ENCODE measurements at regions not wholly inside any gene's neighbourhood (a gene's known extent, or its start where the extent isn't known, plus 50 kb on each side); places are given as distances from the start of the nearest gene placed in this dataset.

DNA sequence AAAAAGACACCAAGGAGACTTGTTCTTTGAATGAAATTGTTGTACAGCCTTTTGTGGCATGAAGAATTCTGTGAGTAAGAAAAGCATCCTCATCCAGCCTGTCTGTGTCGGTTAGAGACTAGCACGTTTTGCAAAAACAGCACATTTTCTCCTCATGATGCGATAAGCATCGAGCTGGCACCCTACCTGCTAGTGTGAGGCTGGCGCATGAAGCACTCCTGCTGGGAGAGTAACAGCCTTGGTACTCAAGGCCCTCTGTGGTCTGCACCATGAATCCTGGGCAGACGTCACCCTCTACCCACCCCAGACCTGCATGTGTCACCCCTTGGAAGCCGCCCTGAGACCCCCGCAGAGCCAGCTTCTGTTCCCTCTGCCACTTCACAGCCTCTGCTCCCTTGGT lies 92.6 kb upstream of the TMEM132E start:
- H3K4me3 ChIP-seq (ENCODE audit: low read depth, low read length), result no peak overlapping the region
- no peak for DNase-seq (ENCODE audit: low read depth)
- TF ChIP-seq, protein P1, sequence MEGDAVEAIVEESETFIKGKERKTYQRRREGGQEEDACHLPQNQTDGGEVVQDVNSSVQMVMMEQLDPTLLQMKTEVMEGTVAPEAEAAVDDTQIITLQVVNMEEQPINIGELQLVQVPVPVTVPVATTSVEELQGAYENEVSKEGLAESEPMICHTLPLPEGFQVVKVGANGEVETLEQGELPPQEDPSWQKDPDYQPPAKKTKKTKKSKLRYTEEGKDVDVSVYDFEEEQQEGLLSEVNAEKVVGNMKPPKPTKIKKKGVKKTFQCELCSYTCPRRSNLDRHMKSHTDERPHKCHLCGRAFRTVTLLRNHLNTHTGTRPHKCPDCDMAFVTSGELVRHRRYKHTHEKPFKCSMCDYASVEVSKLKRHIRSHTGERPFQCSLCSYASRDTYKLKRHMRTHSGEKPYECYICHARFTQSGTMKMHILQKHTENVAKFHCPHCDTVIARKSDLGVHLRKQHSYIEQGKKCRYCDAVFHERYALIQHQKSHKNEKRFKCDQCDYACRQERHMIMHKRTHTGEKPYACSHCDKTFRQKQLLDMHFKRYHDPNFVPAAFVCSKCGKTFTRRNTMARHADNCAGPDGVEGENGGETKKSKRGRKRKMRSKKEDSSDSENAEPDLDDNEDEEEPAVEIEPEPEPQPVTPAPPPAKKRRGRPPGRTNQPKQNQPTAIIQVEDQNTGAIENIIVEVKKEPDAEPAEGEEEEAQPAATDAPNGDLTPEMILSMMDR (conservative IDR thresholded peaks at IDR 0.05; ENCODE audit: low read depth, low read length), result no peak

DNA sequence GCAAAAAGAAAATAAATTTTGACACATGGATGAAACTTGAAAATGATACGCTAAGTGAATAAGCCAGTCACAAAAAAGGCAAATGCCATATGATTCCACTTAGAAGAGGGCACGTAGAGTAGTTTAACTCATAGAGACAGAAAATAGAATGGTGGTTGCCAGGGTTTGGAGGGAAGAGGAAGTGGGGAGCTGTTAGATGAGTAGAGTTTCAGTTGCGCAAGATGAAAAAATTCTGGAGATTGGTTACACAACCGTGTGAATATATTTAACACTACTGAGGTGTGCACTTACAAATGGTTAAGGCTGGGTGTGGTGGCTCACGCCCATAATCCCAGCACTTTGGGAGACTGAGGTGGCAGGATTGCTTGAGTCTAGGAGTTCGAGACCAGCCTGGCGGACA lies 93.4 kb upstream of the TMEM132E start:
- no peak overlapping the region for H3K4me3 ChIP-seq (ENCODE audit: low read depth, low read length)
- DNase-seq (ENCODE audit: low read depth), result no peak
- TF ChIP-seq, protein P1 (conservative IDR thresholded peaks at IDR 0.05; ENCODE audit: low read depth, low read length), result no peak

- TF ChIP-seq, protein P1 (conservative IDR thresholded peaks at IDR 0.05; ENCODE audit: low read depth, low read length), result no peak
- DNase-seq (ENCODE audit: low read depth), result no peak
- H3K4me3 ChIP-seq (ENCODE audit: low read depth, low read length), result no peak overlapping the region
Observed at GRCh38 chr17:34484193-34484733, 95.1 kb upstream of the TMEM132E start.

GRCh38 chr17:34482730-34483129 lies 96.7 kb upstream of the TMEM132E start:
- no peak overlapping the region for H3K4me3 ChIP-seq (ENCODE audit: low read depth, low read length)
- TF ChIP-seq, protein P1 (conservative IDR thresholded peaks at IDR 0.05; ENCODE audit: low read depth, low read length), result no peak
- DNase-seq (ENCODE audit: low read depth), result no peak

GRCh38 chr17:34481779-34482178 lies 97.6 kb upstream of the TMEM132E start:
- no peak overlapping the region for H3K4me3 ChIP-seq (ENCODE audit: low read depth, low read length)
- TF ChIP-seq, protein P1 (conservative IDR thresholded peaks at IDR 0.05; ENCODE audit: low read depth, low read length), result no peak
- DNase-seq (ENCODE audit: low read depth), result no peak

- H3K4me3 ChIP-seq (ENCODE audit: low read depth, low read length), result no peak overlapping the region
- TF ChIP-seq, protein P1 (conservative IDR thresholded peaks at IDR 0.05; ENCODE audit: low read depth, low read length), result no peak
- DNase-seq (ENCODE audit: low read depth), result no peak
Observed at GRCh38 chr17:34479371-34479770, 100.0 kb upstream of the TMEM132E start.

- TF ChIP-seq, protein P1 (conservative IDR thresholded peaks at IDR 0.05; ENCODE audit: low read depth, low read length), result no peak
- H3K4me3 ChIP-seq (ENCODE audit: low read depth, low read length), result no peak overlapping the region
- no peak for DNase-seq (ENCODE audit: low read depth)
Observed at GRCh38 chr17:34478244-34478643, 101.1 kb upstream of the TMEM132E start.
